ENCODE measurements at regions not wholly inside any gene's neighbourhood (a gene's known extent, or its start where the extent isn't known, plus 50 kb on each side); places are given as distances from the start of the nearest gene placed in this dataset.

GRCh38 chr17:13765701-13766100 is 164.0 kb upstream of the HS3ST3A1 start:
- DNase-seq (ENCODE audit: low read depth, low spot score) (no peak), FAIRE-seq (no peak)
- Histone ChIP-seq H3K4me2 (ENCODE audit: insufficient read depth, low read length) (no peak overlapping the region), H3K27ac (ENCODE audit: insufficient read depth, low read depth, low read length) (no peak overlapping the region), H3K9ac (replicated peaks; ENCODE audit: extremely low read depth, insufficient read depth, low read length) (no peak overlapping the region), H3K36me3 (ENCODE audit: control insufficient read depth in 2 of 2, extremely low read depth in 1 of 2, insufficient read depth in 2 of 2, low read length in 2 of 2) (no peaks in the 10 kb centered on the region), H3K4me1 (ENCODE audit: control insufficient read depth, extremely low read depth, insufficient read depth, low read length) (no peaks in the 10 kb centered on the region), H2AFZ (ENCODE audit: low read depth, low read length) (no peak overlapping the region), H3K9me1 (replicated peaks; ENCODE audit: control insufficient read depth, extremely low read depth, insufficient read depth, low read length) (no peaks in the 10 kb centered on the region), H3K79me2 (ENCODE audit: control insufficient read depth, insufficient read depth, low read length) (no peaks in the 10 kb centered on the region), H3K9me3 (replicated peaks; ENCODE audit: control insufficient read depth, insufficient read depth, low read length) (no peaks in the 10 kb centered on the region), H3K4me3 (replicated peaks in 1 of 3; ENCODE audit: insufficient read depth in 1 of 3, low read depth in 1 of 3, low read length in 3 of 3) (no peak overlapping the region), H4K20me1 (replicated peaks; ENCODE audit: control insufficient read depth, extremely low read depth, insufficient read depth, low read length) (no peaks in the 10 kb centered on the region), H3K27me3 (ENCODE audit: control insufficient read depth in 2 of 2, insufficient read depth in 2 of 2, low read length in 2 of 2) (no peaks in the 10 kb centered on the region)
- dilution Hi-C loops (cut with MboI; ENCODE audit: extremely low pct_ligation_motif_present, low sequenced_read_pairs), result no loop called here
- TF ChIP-seq MYC (IDR thresholded peaks at IDR 0.05; ENCODE audit: low read depth, low read length) (no peak), GATA2 (IDR thresholded peaks at IDR 0.05; ENCODE audit: insufficient read depth, insufficient read length, low read depth, low read length) (no peak), EZH2 (IDR thresholded peaks at IDR 0.05; ENCODE audit: borderline replicate concordance, low read depth, low read length, severe bottlenecking) (no peak), POLR2AphosphoS5 (IDR thresholded peaks at IDR 0.05; ENCODE audit: insufficient read depth, low read depth, low read length) (no peak), POLR2A (IDR thresholded peaks at IDR 0.05; ENCODE audit: low read depth, low read length) (no peak)
- TF ChIP-seq, protein P1, sequence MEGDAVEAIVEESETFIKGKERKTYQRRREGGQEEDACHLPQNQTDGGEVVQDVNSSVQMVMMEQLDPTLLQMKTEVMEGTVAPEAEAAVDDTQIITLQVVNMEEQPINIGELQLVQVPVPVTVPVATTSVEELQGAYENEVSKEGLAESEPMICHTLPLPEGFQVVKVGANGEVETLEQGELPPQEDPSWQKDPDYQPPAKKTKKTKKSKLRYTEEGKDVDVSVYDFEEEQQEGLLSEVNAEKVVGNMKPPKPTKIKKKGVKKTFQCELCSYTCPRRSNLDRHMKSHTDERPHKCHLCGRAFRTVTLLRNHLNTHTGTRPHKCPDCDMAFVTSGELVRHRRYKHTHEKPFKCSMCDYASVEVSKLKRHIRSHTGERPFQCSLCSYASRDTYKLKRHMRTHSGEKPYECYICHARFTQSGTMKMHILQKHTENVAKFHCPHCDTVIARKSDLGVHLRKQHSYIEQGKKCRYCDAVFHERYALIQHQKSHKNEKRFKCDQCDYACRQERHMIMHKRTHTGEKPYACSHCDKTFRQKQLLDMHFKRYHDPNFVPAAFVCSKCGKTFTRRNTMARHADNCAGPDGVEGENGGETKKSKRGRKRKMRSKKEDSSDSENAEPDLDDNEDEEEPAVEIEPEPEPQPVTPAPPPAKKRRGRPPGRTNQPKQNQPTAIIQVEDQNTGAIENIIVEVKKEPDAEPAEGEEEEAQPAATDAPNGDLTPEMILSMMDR (IDR thresholded peaks at IDR 0.05; ENCODE audit: extremely low read depth in 1 of 2, insufficient read depth in 1 of 2, low read depth in 1 of 2, low read length in 2 of 2), result no peak
- ChIA-PET POLR2A (no interaction called here), CTCF (no interaction called here)
- no TSS peak for BruUV-seq (replicated peaks)
- intact Hi-C loops (cut with micrococcal nuclease), result no loop called here

GRCh38 chr17:13770702-13771101 is 169.0 kb upstream of the HS3ST3A1 start:
- ChIA-PET CTCF (no interaction called here), POLR2A (no interaction called here)
- Histone ChIP-seq H3K36me3 (ENCODE audit: control insufficient read depth in 2 of 2, extremely low read depth in 1 of 2, insufficient read depth in 2 of 2, low read length in 2 of 2) (no peaks in the 10 kb centered on the region), H3K9me1 (replicated peaks; ENCODE audit: control insufficient read depth, extremely low read depth, insufficient read depth, low read length) (no peaks in the 10 kb centered on the region), H4K20me1 (replicated peaks; ENCODE audit: control insufficient read depth, extremely low read depth, insufficient read depth, low read length) (no peaks in the 10 kb centered on the region), H2AFZ (ENCODE audit: low read depth, low read length) (no peak overlapping the region), H3K27me3 (ENCODE audit: control insufficient read depth in 2 of 2, insufficient read depth in 2 of 2, low read length in 2 of 2) (no peaks in the 10 kb centered on the region), H3K4me2 (ENCODE audit: insufficient read depth, low read length) (no peak overlapping the region), H3K9me3 (replicated peaks; ENCODE audit: control insufficient read depth, insufficient read depth, low read length) (no peaks in the 10 kb centered on the region), H3K4me1 (ENCODE audit: control insufficient read depth, extremely low read depth, insufficient read depth, low read length) (no peaks in the 10 kb centered on the region), H3K79me2 (ENCODE audit: control insufficient read depth, insufficient read depth, low read length) (no peaks in the 10 kb centered on the region), H3K4me3 (replicated peaks in 1 of 3; ENCODE audit: insufficient read depth in 1 of 3, low read depth in 1 of 3, low read length in 3 of 3) (no peak overlapping the region), H3K9ac (replicated peaks; ENCODE audit: extremely low read depth, insufficient read depth, low read length) (no peak overlapping the region), H3K27ac (ENCODE audit: insufficient read depth, low read depth, low read length) (no peak overlapping the region)
- BruUV-seq (replicated peaks), result no TSS peak
- no peak for TF ChIP-seq JUN (IDR thresholded peaks at IDR 0.05; ENCODE audit: borderline replicate concordance, insufficient read depth, insufficient read length, low read depth)
- FAIRE-seq (peak; percentile 43), DNase-seq (ENCODE audit: low read depth, low spot score) (no peak)
- intact Hi-C loops (cut with micrococcal nuclease), result no loop called here
- dilution Hi-C loops (cut with MboI; ENCODE audit: extremely low pct_ligation_motif_present, low sequenced_read_pairs), result no loop called here

Measured in endothelial cell of umbilical vein (primary cell).